ENCODE measurements at regions not wholly inside any gene's neighbourhood (a gene's known extent, or its start where the extent isn't known, plus 50 kb on each side); places are given as distances from the start of the nearest gene placed in this dataset.

DNA sequence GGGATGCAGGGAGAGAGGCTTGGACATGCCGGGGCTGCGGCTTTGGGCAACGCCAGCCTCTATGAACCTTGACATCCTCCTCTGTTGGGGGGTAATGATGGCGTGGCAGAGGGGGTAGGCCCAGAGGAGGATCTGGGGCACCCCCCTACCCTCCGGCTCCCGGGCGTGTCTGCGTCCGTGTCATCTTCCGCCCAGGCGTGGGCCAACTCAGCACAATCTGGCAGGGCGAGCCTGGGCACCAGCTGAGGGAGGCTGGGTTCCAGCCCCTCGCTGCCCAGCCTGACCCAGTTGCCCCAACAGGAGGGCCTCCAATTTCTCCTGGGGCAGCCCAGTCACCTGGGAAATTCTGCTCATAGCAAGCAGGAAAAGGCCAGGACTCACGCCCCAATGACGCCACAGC lies 62.9 kb upstream of the IL17B start:
- no peak for DNase-seq

DNA sequence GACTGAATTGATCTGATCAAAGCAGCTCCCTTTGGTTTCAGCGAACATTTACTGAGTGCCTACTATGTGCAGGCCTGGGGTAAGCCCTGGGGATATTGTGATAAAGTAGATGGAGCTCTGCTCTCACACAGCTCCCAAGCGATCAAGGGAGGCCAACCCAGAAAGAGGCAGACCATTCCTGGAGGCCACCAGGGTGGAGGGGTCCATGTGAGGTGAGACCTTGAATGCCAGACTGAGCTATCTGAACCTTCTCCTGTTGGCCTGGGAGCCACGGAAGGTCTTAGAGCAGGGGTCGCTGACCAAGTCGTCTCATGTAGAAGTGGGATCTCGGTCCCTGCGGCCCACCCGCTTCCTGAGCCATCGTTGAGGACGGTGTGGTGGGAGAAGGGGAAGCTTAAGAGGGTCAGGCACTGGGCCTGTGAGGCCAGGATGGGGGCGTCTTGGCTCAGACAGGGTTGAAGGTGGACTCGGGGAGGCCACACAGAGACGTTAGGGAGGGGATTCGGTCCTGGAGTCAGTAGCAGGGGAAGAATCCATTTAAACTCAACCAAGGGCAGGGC lies 62.2 kb upstream of the IL17B start:
- no peak for DNase-seq

DNA sequence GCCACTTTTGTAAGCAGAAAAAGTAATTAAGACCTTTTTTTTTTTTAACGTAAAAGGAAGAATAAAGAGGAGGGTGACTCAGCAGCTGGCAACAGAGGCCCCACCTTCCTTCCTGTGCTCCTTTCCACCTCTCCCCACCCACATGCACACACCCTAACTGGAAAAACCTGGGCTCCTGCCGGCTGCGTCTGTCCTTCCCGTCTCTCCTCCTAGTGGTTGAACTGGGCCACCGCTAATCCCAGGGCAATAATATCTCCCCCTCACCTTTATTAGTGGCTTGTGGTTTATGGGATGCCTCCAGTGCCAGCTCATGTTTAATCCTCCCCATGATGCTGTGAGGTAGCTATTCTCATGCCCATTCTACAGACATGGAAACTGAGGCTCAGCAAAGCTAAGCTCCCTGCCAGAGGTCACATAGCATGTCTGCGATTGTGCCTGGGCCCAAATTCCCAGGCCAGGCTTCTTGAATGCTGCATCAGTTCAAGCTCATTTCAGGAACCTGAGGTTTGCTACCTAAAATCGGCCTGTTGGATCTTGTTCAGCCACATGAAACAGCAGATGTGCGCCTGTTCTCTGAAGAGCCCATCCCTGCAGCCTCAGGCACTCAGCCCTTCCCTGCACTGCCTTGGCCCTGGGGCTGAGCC lies 60.9 kb upstream of the IL17B start:
- DNase-seq, result peak; percentile 31

DNA sequence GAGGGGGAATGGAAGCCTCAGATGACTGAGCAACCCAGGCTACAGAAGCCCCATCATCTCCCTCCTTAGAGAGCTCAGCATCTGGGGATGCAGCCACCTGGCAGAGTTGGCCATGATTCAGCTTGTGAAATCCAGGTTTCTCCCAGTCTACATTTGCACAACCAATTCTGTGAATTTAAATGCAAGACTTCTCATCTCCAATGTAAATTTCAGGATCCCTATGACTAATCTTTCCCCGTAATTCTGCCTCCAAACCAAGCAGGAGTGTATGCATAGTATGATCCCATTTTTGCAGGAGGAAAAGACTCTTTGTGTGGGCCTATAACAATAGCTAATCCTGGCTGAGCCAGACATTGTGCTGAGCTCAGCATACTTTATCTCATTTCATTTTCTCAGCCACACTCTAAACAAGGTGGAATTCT lies 59.6 kb upstream of the IL17B start:
- no peak for DNase-seq

DNA sequence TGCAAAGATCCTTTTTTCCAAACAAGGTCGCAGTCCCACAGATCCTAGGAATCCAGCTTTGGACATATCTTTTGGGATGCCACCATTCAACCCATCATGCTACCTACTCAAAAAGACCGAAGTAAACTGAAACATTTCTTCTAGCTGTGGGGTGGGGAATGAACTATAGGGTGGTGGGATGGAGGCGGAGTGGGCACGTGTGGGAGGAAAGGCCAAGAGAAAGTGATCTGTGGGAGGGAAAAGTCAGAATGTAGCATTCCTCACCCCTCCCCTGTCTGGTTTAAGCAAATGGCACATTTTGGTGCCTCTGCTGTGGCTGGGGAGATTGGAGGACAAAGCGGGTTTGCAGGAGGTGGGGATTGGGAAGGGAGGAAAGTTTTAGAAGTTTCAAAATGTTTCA lies 59.2 kb upstream of the IL17B start:
- no peak for DNase-seq

DNA sequence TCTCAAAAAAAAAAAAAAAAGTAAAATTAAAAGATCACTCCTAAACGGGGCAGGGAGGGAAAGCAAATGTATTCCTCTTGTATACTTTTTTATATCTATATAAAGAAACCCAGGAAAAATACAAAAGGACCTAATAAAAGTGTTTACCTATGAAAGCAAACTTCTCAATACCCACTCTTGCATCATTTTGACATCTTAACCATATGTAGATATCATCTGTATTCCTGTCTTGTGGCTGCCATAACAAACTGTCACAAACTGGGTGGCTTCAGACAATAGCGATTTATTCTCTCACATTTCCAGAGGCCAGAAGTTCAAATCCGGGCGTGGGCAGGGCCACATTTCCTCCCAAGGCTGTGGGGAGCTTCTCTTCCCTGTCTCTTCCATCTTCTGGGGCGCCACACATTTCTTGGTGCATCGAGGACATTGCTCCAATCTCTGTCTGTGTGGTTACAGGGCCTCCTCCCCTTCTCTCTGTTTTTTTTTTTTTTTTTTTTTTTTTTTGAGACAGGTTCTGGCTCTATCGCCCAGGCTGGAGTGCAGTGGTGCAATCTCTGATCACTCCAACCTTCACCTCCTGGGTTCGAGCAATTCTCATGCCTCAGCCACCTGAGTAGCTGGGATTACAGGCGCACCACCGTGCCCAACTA lies 58.4 kb upstream of the IL17B start:
- DNase-seq, result no peak

DNA sequence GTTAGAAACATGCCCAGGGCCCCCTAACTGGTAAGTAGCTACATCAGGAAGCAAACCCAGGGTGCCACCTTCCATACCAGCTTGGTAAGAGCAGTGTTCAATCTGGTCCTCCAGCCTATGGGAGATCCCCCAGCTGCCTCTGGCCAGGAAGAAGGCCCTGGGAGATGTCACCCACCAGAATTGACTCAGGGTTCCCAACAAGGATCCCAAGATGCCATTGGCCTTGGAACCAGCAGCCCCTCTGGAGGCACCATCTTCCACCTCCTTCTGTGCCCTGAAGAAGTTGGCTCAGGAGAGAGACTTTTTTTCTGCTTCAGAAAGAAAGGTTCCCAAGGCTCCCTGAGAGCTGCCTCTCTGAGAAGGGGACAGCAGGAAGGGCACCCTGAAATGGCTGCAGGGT lies 56.6 kb upstream of the IL17B start:
- DNase-seq, result no peak

DNA sequence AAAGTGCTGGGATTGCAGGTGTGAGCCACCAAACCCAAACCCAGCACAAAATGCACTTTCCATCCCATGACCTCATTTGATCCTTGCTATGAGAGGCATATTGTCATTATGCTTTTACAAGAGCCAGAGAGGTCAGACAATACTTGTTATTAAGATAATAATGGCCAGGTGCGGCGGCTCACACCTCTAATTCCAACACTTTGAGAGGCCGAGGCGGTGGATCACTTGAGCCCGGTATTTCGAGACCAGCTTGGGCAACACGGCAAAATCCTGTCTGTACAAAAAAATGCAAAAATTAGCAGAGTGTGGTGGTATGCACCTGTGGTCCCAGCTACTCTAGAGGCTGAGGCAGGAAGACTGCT lies 55.9 kb upstream of the IL17B start:
- DNase-seq, result no peak

DNA sequence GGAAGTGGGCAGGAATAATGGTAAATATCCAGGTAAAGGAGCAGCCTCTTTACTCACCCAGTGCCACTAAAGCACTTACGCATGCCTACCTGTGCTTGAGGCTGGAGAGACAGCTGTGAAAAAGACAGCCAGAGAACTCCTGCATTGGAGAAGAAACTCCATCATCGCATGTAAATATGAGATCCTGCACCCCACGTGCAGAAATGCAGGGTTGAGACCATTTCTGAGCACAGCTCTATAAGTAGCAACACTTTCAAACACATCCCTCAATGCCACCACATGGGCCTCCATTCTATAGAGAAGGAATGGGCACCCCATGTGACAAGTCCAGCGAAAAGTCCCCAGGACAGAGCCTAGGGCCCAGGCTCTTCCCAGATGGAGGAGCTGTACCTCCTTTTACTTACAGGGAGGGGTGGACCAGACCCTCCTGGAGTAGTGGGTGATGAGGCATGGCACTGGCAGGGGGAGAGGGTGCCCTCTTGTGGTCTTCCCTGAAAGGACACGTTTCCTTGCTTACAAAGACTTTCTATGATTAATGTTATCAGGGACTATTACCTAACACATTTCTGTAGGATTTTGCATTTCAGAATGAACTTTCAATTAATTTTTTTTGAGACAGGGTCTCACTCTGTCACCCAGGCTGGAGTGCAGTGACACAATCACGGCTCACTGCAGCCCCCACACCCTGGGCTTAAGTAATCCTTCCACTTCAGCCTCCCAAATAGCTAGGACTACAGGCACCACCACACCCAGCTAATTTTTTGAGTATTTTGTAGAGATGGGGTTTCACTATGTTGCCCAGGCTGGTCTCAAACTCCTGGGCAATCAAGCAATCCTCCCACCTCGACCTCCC lies 55.3 kb upstream of the IL17B start:
- peak; percentile 73 for DNase-seq

DNA sequence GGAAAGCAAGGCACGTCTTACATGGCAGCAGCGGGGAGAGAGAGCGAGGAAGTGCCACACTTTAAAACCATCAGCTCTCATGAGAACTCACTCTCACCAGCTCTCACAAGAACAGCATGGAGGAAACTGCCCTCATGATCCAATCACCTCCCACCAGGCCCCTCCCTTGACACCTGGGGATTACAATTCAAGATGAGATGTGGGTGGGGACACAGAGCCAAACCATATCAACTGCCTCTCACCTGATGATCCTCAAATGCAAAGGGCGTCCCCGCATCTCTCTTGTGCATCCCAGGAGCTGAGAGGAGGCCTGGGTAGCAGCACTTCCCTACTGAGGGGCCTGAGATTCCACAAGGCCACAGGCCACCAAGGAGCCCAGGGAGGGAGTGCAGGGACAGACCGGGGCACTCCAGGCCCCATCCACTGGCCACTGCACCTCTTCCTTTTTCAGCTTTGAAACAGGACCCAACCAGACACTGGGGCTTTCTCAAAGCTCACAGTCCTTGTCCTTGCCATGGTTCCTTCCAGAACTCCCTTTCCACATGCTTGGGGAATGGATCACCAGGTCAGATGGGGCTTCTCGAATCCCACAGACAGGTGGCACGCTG lies 54.5 kb upstream of the IL17B start:
- no peak for DNase-seq

DNA sequence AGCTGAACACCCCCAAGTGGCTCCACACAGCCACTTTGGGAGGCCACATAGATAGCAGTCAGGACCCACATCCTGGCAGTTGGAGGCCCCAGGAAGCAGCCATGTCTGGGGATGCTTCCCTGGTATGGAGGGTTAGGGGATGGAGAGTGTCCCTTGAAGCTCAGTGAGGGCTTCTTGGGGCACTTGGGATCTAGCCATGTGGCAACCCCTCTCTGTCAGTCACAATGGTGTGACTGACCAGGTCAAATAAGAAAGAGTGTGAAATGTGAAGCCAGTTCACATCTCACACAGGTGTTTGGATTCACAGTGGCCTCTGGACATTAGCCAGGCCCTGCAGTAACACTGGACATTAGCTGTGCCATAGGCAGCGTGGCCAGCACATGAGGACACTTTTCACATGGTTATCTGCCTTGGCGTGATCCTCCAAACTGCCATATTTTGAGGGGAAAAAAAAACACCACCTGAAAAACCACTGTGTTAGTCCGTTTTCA lies 53.9 kb upstream of the IL17B start:
- no peak for DNase-seq

DNA sequence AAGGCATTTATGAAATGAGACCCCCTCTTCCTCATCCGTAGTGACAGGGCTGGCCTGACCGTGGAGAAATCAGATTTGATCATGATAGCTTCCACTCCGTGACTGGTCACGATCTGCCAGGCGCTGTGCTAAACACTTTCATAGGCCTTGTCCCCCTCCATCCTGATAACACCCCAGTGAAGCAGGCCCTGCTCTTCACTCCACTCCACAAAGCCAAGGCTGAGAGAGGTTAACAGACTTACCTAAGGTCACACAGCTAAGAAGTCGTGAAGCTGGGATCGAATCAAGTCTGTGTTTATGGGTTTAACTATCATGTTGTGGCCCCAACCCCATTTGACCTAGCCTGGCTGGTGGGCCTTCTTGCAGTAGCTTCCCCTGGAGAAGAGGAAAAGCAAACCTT lies 53.3 kb upstream of the IL17B start:
- no peak for DNase-seq

DNA sequence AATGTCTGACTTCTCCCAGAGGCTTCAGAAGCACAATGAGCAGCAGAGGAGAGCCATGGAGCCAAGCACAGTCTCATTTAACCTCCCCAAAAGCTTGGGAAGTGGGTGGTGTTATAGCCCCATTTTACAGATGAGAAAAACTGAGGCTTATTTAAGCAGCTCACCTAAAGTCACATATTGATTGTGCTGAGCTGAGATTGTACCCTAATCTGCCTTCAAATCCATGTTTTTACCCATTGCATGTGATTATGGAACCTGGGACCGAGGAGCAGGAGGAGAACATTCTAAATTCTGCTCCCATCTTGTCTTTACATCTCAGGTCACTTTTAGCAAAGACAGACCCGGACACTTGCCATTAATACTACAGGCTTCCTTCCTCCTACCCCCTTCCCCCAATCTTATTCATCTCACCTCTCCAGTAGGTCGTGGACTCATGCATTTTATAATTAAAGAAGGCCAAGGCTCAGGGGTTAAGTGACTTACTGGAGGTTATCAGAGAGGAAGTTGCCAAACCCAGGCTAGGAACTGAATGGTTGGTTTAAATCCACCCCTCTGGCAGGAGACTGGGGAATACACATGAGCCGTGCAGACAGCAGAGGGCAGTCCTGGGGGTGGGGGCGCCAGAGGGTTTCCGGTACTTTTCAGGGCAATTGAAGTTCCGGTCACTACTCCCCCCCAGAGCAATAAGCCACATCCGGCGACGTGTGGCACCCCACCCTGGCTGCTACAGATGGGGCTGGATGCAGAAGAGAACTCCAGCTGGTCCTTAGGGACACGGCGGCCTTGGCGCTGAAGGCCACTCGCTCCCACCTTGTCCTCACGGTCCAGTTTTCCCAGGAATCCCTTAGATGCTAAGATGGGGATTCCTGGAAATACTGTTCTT lies 51.0 kb upstream of the IL17B start:
- DNase-seq, result no peak
